SK-N-MC (cell line): ENCODE measurements at regions not wholly inside any gene's neighbourhood (a gene's known extent, or its start where the extent isn't known, plus 50 kb on each side); places are given as distances from the start of the nearest gene placed in this dataset.

Experiments used
- EZH2 ChIP-seq: fragments of 200-600 bp; sonication (generic); IDR thresholded peaks from one replicate; pipeline ENCODE4 v1.6.1; 2017; ENCODE audit warnings: antibody characterized with exemption
- POLR2AphosphoS5 ChIP-seq: IDR thresholded peaks from 2 replicates; pipeline ENCODE4 v1.6.1; 2012; ENCODE audit warnings: mild to moderate bottlenecking, low read depth, low read length, borderline replicate concordance

GRCh38 chr10:8302565-8302964 is 248.1 kb downstream of the GATA3 start:
- TF ChIP-seq POLR2AphosphoS5 (no peak), EZH2 (no peak)
